HEK293 (cell line): ENCODE measurements at regions not wholly inside any gene's neighbourhood (a gene's known extent, or its start where the extent isn't known, plus 50 kb on each side); places are given as distances from the start of the nearest gene placed in this dataset.

Source experiments
- CTCF ChIA-PET: fragments of 350-600 bp; formaldehyde crosslinking; extraction: SDS; loops from one replicate; lab custom pipeline; 2021; ENCODE audit warnings: antibody characterized with exemption; lab: Yijun Ruan, JAX
- POLR2A ChIA-PET: fragments of 300-600 bp; formaldehyde crosslinking; extraction: SDS; loops from one replicate; lab custom pipeline; 2020; ENCODE audit warnings: antibody characterized with exemption, inconsistent platforms; lab: Yijun Ruan, JAX
- H3K27ac ChIP-seq: fragments of 200-500 bp; sonication (Bioruptor generic); 2 replicates; pipeline ENCODE4 v1.5.1; 2014; ENCODE audit warnings: low read depth, low read length, control low read depth, inconsistent platforms; ENCODE audit errors: extremely low read depth
- H3K36me3 ChIP-seq, 2 experiments: fragments of 200-500 bp in 1 of 2; sonication (Bioruptor generic) in 1 of 2; 1 replicate in 1 of 2; 2 replicates in 1 of 2; pipeline ENCODE4 v1.5.1; 2014 to 2017; ENCODE audit warnings: inconsistent platforms in 2 of 2, low read length in 2 of 2; ENCODE audit not compliant: control insufficient read depth in 2 of 2, insufficient read depth in 1 of 2
- H3K4me1 ChIP-seq: fragments of 200-500 bp; sonication (Bioruptor generic); 2 replicates; pipeline ENCODE4 v1.5.1; 2014; ENCODE audit warnings: mild to moderate bottlenecking, low read length, inconsistent platforms; ENCODE audit not compliant: control insufficient read depth, insufficient read depth
- H3K4me3 ChIP-seq: 2 replicates; pipeline ENCODE4 v1.5.1; 2011; ENCODE audit warnings: low read depth, mild to moderate bottlenecking, control low read depth, low read length, moderate library complexity
- H3K9me3 ChIP-seq: fragments of 200-500 bp; sonication (Bioruptor generic); 2 replicates; pipeline ENCODE4 v1.5.1; 2014; ENCODE audit warnings: low read depth, low read length, inconsistent platforms; ENCODE audit not compliant: control insufficient read depth, insufficient read depth
- ATF2 ChIP-seq: fragments of 450-650 bp; formaldehyde crosslinking; IDR thresholded peaks from 2 replicates; pipeline ENCODE4 v1.5.1; 2016; ENCODE audit warnings: missing biosample characterization, missing genetic modification characterization, low read depth
- EGR2 ChIP-seq: fragments of 450-650 bp; formaldehyde crosslinking; IDR thresholded peaks from 2 replicates; pipeline ENCODE4 v1.5.1; 2016; ENCODE audit warnings: low read depth, missing biosample characterization, missing genetic modification characterization
- GFI1B ChIP-seq: fragments of 450-650 bp; formaldehyde crosslinking; IDR thresholded peaks from 2 replicates; pipeline ENCODE4 v1.5.1; 2016; ENCODE audit warnings: missing biosample characterization, missing genetic modification characterization
- GLIS2 ChIP-seq: fragments of 450-650 bp; formaldehyde crosslinking; IDR thresholded peaks from 2 replicates; pipeline ENCODE4 v1.5.1; 2016; ENCODE audit warnings: missing biosample characterization, missing genetic modification characterization
- PRDM1 ChIP-seq: fragments of 450-650 bp; formaldehyde crosslinking; IDR thresholded peaks from 2 replicates; pipeline ENCODE4; 2016; ENCODE audit warnings: missing biosample characterization, missing genetic modification characterization
- YY1 ChIP-seq: fragments of 450-650 bp; formaldehyde crosslinking; IDR thresholded peaks from 2 replicates; pipeline ENCODE4 v1.5.1; 2018; ENCODE audit warnings: missing biosample characterization, missing genetic modification characterization
- ZNF121 ChIP-seq: fragments of 450-650 bp; formaldehyde crosslinking; IDR thresholded peaks from 2 replicates; pipeline ENCODE4 v1.5.1; 2016; ENCODE audit warnings: missing biosample characterization, missing genetic modification characterization
- ZNF174 ChIP-seq: fragments of 450-650 bp; formaldehyde crosslinking; IDR thresholded peaks from 2 replicates; pipeline ENCODE4 v1.5.0; 2017; ENCODE audit warnings: missing biosample characterization, mild to moderate bottlenecking, missing genetic modification characterization
- ZNF184 ChIP-seq: fragments of 450-650 bp; IDR thresholded peaks from 2 replicates; pipeline ENCODE4 v1.5.1; 2018; ENCODE audit warnings: missing biosample characterization, mild to moderate bottlenecking, missing genetic modification characterization
- ZNF214 ChIP-seq: fragments of 450-650 bp; formaldehyde crosslinking; IDR thresholded peaks from 2 replicates; pipeline ENCODE4 v1.5.1; 2017; ENCODE audit warnings: missing biosample characterization, mild to moderate bottlenecking, missing genetic modification characterization, borderline replicate concordance
- ZNF248 ChIP-seq: fragments of 450-650 bp; formaldehyde crosslinking; IDR thresholded peaks from 2 replicates; pipeline ENCODE4 v1.5.1; 2017; ENCODE audit warnings: missing biosample characterization, missing genetic modification characterization
- ZNF311 ChIP-seq: fragments of 450-650 bp; formaldehyde crosslinking; IDR thresholded peaks from 2 replicates; pipeline ENCODE4 v1.5.1; 2017; ENCODE audit warnings: missing biosample characterization, missing genetic modification characterization, borderline replicate concordance
- ZNF341 ChIP-seq: fragments of 450-650 bp; formaldehyde crosslinking; IDR thresholded peaks from 2 replicates; pipeline ENCODE4; 2016; ENCODE audit warnings: low read depth, missing biosample characterization, missing genetic modification characterization
- ZNF366 ChIP-seq: fragments of 450-650 bp; formaldehyde crosslinking; conservative IDR thresholded peaks from 2 replicates; pipeline ENCODE4 v1.5.1; 2016; ENCODE audit warnings: missing biosample characterization, missing genetic modification characterization
- ZNF423 ChIP-seq: fragments of 450-650 bp; formaldehyde crosslinking; IDR thresholded peaks from 2 replicates; pipeline ENCODE4 v1.5.1; 2016; ENCODE audit warnings: missing biosample characterization, missing genetic modification characterization
- ZNF426 ChIP-seq: fragments of 450-650 bp; formaldehyde crosslinking; IDR thresholded peaks from 2 replicates; pipeline ENCODE4 v1.5.1; 2017; ENCODE audit warnings: missing biosample characterization, missing genetic modification characterization, mild to moderate bottlenecking, inconsistent platforms, moderate library complexity
- ZNF529 ChIP-seq: fragments of 450-650 bp; formaldehyde crosslinking; IDR thresholded peaks from 2 replicates; pipeline ENCODE4 v1.5.1; 2017; ENCODE audit warnings: missing genetic modification characterization, missing biosample characterization; ENCODE audit not compliant: insufficient replicate concordance
- ZNF621 ChIP-seq: fragments of 450-650 bp; formaldehyde crosslinking; IDR thresholded peaks from 2 replicates; pipeline ENCODE4 v1.5.1; 2017; ENCODE audit warnings: missing biosample characterization, missing genetic modification characterization
- ZNF624 ChIP-seq: fragments of 450-650 bp; formaldehyde crosslinking; IDR thresholded peaks from 2 replicates; pipeline ENCODE4 v1.5.1; 2017; ENCODE audit warnings: missing biosample characterization, missing genetic modification characterization
- ZSCAN30 ChIP-seq: fragments of 450-650 bp; IDR thresholded peaks from 2 replicates; pipeline ENCODE4 v1.5.1; 2018; ENCODE audit warnings: missing biosample characterization, mild to moderate bottlenecking, missing genetic modification characterization, moderate library complexity
- TF ChIP-seq, protein P1 (sequence below): fragments of 450-650 bp; formaldehyde crosslinking; IDR thresholded peaks from 2 replicates; pipeline ENCODE4 v1.5.1; 2016; ENCODE audit warnings: missing biosample characterization, missing genetic modification characterization
- TF ChIP-seq, protein P2 (sequence below): fragments of 450-650 bp; IDR thresholded peaks from 2 replicates; pipeline ENCODE4 v1.5.1; 2018; ENCODE audit warnings: missing biosample characterization, missing genetic modification characterization
- TF ChIP-seq, protein P3 (sequence below): fragments of 450-650 bp; formaldehyde crosslinking; optimal IDR thresholded peaks from 2 replicates; pipeline ENCODE3; 2016; ENCODE audit warnings: missing biosample characterization, mild to moderate bottlenecking, missing genetic modification characterization
- TF ChIP-seq, protein P4 (sequence below): fragments of 450-650 bp; formaldehyde crosslinking; IDR thresholded peaks from 2 replicates; pipeline ENCODE4 v1.5.1; 2016; ENCODE audit warnings: missing biosample characterization, missing genetic modification characterization

GRCh38 chr1:103960045-103960444, 210.3 kb downstream of the AMY1C start (continued):
- TF ChIP-seq ZNF529 (no peak), ZNF174 (tag by site-specific recombination) (no peak), ZNF214 (tag by site-specific recombination) (no peak), ATF2 (tag by site-specific recombination) (no peak)
- TF ChIP-seq, protein P1, sequence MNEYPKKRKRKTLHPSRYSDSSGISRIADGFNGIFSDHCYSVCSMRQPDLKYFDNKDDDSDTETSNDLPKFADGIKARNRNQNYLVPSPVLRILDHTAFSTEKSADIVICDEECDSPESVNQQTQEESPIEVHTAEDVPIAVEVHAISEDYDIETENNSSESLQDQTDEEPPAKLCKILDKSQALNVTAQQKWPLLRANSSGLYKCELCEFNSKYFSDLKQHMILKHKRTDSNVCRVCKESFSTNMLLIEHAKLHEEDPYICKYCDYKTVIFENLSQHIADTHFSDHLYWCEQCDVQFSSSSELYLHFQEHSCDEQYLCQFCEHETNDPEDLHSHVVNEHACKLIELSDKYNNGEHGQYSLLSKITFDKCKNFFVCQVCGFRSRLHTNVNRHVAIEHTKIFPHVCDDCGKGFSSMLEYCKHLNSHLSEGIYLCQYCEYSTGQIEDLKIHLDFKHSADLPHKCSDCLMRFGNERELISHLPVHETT (tag by site-specific recombination) = no peak
- TF ChIP-seq, all 188 proteins: peak for 0

- CTCF ChIA-PET = no interaction called here
Measured at GRCh38 chr1:103960710-103961109, 211.0 kb downstream of the AMY1C start.

DNA sequence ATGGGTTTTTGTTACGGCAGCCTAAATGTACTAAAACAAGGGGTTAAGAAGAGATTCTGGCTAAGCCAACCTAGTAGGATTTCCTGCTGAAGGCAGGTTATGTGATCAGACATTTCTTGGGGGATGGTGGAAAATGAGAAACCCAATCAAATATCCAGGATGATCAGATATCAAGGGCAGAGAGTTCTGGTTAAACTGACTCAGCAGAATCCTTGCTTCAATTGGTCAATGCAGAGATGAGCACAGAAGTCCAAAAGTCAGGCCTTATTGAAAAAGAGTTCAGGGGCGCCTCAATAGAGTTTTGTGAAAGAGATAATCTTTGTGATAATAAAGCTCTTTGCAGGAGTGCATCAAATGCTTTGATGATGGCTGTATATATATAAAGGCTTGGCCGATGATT, 237.1 kb downstream of the AMY1C start:
- POLR2A ChIA-PET = no interaction called here
- Histone ChIP-seq H3K4me3 (no peak overlapping the region), H3K36me3 (no peaks in the 10 kb centered on the region), H3K4me1 (no peaks in the 10 kb centered on the region), H3K9me3 (no peaks in the 10 kb centered on the region), H3K27ac (no peak overlapping the region)
- CTCF ChIA-PET = no interaction called here
- TF ChIP-seq, protein P2, sequence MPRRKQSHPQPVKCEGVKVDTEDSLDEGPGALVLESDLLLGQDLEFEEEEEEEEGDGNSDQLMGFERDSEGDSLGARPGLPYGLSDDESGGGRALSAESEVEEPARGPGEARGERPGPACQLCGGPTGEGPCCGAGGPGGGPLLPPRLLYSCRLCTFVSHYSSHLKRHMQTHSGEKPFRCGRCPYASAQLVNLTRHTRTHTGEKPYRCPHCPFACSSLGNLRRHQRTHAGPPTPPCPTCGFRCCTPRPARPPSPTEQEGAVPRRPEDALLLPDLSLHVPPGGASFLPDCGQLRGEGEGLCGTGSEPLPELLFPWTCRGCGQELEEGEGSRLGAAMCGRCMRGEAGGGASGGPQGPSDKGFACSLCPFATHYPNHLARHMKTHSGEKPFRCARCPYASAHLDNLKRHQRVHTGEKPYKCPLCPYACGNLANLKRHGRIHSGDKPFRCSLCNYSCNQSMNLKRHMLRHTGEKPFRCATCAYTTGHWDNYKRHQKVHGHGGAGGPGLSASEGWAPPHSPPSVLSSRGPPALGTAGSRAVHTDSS = no peak
- no peak for TF ChIP-seq ZNF341 (tag by site-specific recombination)
- no peak for TF ChIP-seq ZNF121 (tag by site-specific recombination)
- TF ChIP-seq GFI1B (tag by site-specific recombination) = no peak
- TF ChIP-seq ZNF174 (tag by site-specific recombination) = no peak
- no peak for TF ChIP-seq EGR2
- no peak for TF ChIP-seq ZNF423 (tag by site-specific recombination)
- no peak for TF ChIP-seq ZSCAN30 (tag by site-specific recombination)
- TF ChIP-seq ZNF621 (tag by site-specific recombination) = no peak
- TF ChIP-seq ZNF426 (tag by site-specific recombination) = no peak
- TF ChIP-seq, protein P3, sequence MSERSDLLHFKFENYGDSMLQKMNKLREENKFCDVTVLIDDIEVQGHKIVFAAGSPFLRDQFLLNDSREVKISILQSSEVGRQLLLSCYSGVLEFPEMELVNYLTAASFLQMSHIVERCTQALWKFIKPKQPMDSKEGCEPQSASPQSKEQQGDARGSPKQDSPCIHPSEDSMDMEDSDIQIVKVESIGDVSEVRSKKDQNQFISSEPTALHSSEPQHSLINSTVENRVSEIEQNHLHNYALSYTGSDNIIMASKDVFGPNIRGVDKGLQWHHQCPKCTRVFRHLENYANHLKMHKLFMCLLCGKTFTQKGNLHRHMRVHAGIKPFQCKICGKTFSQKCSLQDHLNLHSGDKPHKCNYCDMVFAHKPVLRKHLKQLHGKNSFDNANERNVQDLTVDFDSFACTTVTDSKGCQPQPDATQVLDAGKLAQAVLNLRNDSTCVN = no peak
- no peak for TF ChIP-seq ZNF184 (tag by site-specific recombination)
- no peak for TF ChIP-seq ZNF366 (tag by site-specific recombination)
- TF ChIP-seq PRDM1 (tag by site-specific recombination) = no peak

More at GRCh38 chr1:103960710-103961109, 211.0 kb downstream of the AMY1C start:
- POLR2A ChIA-PET = no interaction called here
- Histone ChIP-seq H3K9me3 (no peaks in the 10 kb centered on the region), H3K4me1 (no peaks in the 10 kb centered on the region), H3K4me3 (no peak overlapping the region), H3K27ac (no peak overlapping the region), H3K36me3 (no peaks in the 10 kb centered on the region)
- TF ChIP-seq, protein P4, sequence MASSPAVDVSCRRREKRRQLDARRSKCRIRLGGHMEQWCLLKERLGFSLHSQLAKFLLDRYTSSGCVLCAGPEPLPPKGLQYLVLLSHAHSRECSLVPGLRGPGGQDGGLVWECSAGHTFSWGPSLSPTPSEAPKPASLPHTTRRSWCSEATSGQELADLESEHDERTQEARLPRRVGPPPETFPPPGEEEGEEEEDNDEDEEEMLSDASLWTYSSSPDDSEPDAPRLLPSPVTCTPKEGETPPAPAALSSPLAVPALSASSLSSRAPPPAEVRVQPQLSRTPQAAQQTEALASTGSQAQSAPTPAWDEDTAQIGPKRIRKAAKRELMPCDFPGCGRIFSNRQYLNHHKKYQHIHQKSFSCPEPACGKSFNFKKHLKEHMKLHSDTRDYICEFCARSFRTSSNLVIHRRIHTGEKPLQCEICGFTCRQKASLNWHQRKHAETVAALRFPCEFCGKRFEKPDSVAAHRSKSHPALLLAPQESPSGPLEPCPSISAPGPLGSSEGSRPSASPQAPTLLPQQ = no peak
- no peak for TF ChIP-seq ZNF624 (tag by site-specific recombination)
- TF ChIP-seq ZNF248 = no peak
- TF ChIP-seq GLIS2 (tag by site-specific recombination) = no peak
- TF ChIP-seq ZNF311 (tag by site-specific recombination) = no peak
- no peak for TF ChIP-seq YY1 (tag by site-specific recombination)
- TF ChIP-seq ZNF423 (tag by site-specific recombination) = no peak
